ENCODE measurements at regions not wholly inside any gene's neighbourhood (a gene's known extent, or its start where the extent isn't known, plus 50 kb on each side); places are given as distances from the start of the nearest gene placed in this dataset.
"Not testable (repeated sequence)": the region's sequence is repeated elsewhere in the genome, so short reads cannot be mapped to it uniquely, and the experiment has no call there.

GRCh38 chr9:90505695-90506094 is 136.9 kb downstream of the DIRAS2 start:
- DNase-seq: no peak

GRCh38 chr9:90506402-90506801 is 136.2 kb downstream of the DIRAS2 start:
- DNase-seq: not testable (repeated sequence)

GRCh38 chr9:90507621-90508020 is 135.0 kb downstream of the DIRAS2 start:
- DNase-seq: no peak

GRCh38 chr9:90508940-90509339 is 133.7 kb downstream of the DIRAS2 start:
- no peak for DNase-seq

- no peak for DNase-seq
These were observed 130.9 kb downstream of the DIRAS2 start for GRCh38 chr9:90511711-90512110.

- DNase-seq: no peak
These were observed 127.7 kb downstream of the DIRAS2 start for GRCh38 chr9:90514877-90515276.

GRCh38 chr9:90515510-90515909 is 127.1 kb downstream of the DIRAS2 start:
- no peak for DNase-seq

GRCh38 chr9:90517103-90517502 is 125.5 kb downstream of the DIRAS2 start:
- DNase-seq: no peak

GRCh38 chr9:90521811-90522570 is 120.6 kb downstream of the DIRAS2 start:
- no peak for DNase-seq

GRCh38 chr9:90523958-90524357 is 118.7 kb downstream of the DIRAS2 start:
- DNase-seq: no peak

GRCh38 chr9:90526386-90526785 is 116.2 kb downstream of the DIRAS2 start:
- DNase-seq: no peak

- DNase-seq: not testable (repeated sequence)
These were observed 106.5 kb downstream of the DIRAS2 start for GRCh38 chr9:90536094-90536493.

GRCh38 chr9:90538566-90538965 is 104.1 kb downstream of the DIRAS2 start:
- DNase-seq: no peak

- DNase-seq: no peak
These were observed 103.3 kb downstream of the DIRAS2 start for GRCh38 chr9:90539286-90539685.

- no peak for DNase-seq
These were observed 101.9 kb downstream of the DIRAS2 start for GRCh38 chr9:90540734-90541133.

- DNase-seq: no peak
These were observed 98.1 kb downstream of the DIRAS2 start for GRCh38 chr9:90544488-90544887.

GRCh38 chr9:90546200-90546599 is 96.4 kb downstream of the DIRAS2 start:
- DNase-seq: no peak

- DNase-seq: no peak
These were observed 94.7 kb downstream of the DIRAS2 start for GRCh38 chr9:90547896-90548295.

GRCh38 chr9:90552317-90552716 is 90.3 kb downstream of the DIRAS2 start:
- DNase-seq: no peak

GRCh38 chr9:90555351-90556057 is 87.1 kb downstream of the DIRAS2 start:
- DNase-seq: no peak

GRCh38 chr9:90556897-90557675 is 85.5 kb downstream of the DIRAS2 start:
- no peak for DNase-seq

- no peak for DNase-seq
These were observed 83.2 kb downstream of the DIRAS2 start for GRCh38 chr9:90559075-90560073.

All from activated effector memory CD4-positive, alpha-beta T cell treated with anti-CD3 and anti-CD28 coated beads, Interleukin-2, amount 50 U/mL, for 16 hours (primary cell).